GM10248 (cell line): ENCODE measurements at regions not wholly inside any gene's neighbourhood (a gene's known extent, or its start where the extent isn't known, plus 50 kb on each side); places are given as distances from the start of the nearest gene placed in this dataset.
"Not testable (repeated sequence)": the region's sequence is repeated elsewhere in the genome, so short reads cannot be mapped to it uniquely, and the experiment has no call there.

Experiments used
- CTCF ChIA-PET: fragments of 300-600 bp; sonication (Branson Sonifier 250); formaldehyde crosslinking; extraction: SDS; loops from one replicate; lab custom pipeline; 2021; ENCODE audit warnings: antibody characterized with exemption; lab: Yijun Ruan, JAX
- POLR2A ChIA-PET: fragments of 350-650 bp; sonication (Branson Sonifier 250); formaldehyde crosslinking; extraction: SDS; loops from one replicate; lab custom pipeline; 2020; ENCODE audit warnings: antibody characterized with exemption; lab: Yijun Ruan, JAX
- DNase-seq: peaks from one replicate; pipeline ENCODE4 v3.0.0; 2012; ENCODE audit errors: extremely low spot score
- TF ChIP-seq, protein P1 (sequence below): IDR thresholded peaks from 2 replicates; pipeline ENCODE4 v1.5.1; 2012; ENCODE audit warnings: mild to moderate bottlenecking, low read depth; ENCODE audit errors: extremely low read depth, missing control alignments, control extremely low read depth

DNA sequence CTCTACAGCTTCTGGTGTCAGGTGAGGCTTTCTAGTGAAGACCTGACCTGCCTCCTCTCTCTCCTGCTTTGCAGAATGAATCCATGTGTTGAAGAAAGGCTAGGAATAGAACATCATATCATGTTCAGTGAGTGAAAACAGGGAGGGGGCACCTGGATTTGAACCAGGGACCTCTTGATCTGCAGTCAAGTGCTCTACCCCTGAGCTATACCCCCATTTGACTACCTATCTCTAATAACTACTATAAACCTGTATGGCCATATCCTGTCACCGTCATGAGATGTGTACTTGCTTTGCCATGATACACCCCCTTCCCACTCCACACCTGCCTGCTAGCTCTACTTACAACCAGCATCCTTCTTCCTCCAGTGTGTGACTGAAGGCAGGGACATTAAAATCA, 91.3 kb upstream of the ZNF746 start:
- DNase-seq, result no peak
- TF ChIP-seq, protein P1, sequence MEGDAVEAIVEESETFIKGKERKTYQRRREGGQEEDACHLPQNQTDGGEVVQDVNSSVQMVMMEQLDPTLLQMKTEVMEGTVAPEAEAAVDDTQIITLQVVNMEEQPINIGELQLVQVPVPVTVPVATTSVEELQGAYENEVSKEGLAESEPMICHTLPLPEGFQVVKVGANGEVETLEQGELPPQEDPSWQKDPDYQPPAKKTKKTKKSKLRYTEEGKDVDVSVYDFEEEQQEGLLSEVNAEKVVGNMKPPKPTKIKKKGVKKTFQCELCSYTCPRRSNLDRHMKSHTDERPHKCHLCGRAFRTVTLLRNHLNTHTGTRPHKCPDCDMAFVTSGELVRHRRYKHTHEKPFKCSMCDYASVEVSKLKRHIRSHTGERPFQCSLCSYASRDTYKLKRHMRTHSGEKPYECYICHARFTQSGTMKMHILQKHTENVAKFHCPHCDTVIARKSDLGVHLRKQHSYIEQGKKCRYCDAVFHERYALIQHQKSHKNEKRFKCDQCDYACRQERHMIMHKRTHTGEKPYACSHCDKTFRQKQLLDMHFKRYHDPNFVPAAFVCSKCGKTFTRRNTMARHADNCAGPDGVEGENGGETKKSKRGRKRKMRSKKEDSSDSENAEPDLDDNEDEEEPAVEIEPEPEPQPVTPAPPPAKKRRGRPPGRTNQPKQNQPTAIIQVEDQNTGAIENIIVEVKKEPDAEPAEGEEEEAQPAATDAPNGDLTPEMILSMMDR, result no peak
- ChIA-PET POLR2A (no interaction called here), CTCF (interaction anchor here (2.9 kb wide), 1 partner anchor 10 kb away, joined by 13 read pairs; no protein-coding TSS in a partner anchor)

DNA sequence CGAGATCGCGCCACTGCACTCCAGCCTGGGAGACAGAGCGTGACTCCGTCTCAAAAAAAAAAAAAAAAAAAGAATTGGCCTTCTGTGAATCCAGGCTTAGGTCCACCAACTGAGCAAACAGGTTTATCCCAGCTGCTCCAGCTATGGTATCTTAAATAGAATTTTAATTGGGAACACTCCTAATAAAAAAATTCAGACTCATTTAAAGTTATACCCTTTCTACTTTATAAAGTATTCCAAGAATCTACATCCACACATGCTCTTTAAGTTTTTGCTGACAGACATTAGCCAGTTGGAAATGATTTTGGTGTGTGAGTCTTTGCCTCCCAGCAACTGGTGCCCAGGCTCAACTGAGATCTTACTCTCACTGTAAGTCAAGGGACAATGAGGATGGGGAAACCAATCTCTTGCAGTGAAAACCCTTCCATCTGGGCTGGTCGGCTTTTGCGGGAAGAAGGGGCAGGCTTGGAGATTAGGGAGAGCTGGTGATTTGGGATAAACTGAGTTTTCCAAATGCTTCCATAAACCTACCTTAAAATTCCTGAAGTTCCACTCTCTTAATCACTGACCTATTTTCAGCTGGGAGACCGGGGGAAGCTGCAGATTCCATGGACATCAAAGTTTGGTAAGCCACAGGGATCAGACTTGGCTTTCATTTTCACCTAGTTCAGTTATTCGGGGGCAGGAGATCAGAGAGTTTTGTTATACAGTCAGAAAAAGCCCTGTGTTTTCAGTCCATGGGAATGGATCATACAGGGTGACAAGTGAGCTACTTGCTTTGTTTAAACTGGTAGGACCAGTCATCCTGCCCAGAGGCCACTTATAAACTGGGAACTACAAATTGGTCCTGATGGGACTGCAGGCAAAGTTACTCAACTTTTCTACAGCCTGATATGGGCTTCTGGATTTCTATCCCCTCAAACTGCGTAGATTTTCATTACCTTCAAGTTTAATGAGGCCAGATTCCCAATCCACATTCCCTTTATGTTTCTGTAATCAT, 89.3 kb upstream of the ZNF746 start:
- POLR2A ChIA-PET, result interaction anchor here (0.6 kb wide), 1 partner anchor 354 kb away, joined by 4 read pairs; no protein-coding TSS in a partner anchor
- CTCF ChIA-PET, result interaction anchor here (0.7 to 2.9 kb wide), 5 partner anchors 9 to 75 kb away, joined by 3 to 13 read pairs (median 3); no protein-coding TSS in a partner anchor
- TF ChIP-seq, protein P1, result no peak
- no peak for DNase-seq

DNA sequence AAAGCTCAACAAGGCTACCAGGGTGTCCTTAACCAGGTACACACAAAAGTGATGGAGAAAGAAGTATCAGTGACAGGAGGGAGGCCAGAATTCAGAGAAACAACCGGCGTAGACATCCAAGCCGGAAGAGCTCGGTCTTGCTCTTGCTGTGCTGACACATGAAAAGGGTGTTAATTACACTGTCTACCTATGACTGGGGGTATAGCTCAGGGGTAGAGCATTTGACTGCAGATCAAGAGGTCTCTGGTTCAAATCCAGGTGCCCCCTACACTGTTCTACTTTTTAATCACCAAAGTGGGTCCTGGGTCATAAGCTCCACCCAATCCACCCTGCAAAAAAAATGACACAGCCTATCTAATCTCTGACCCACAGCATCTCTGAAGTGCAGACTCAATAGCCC, 86.9 kb upstream of the ZNF746 start:
- TF ChIP-seq, protein P1, result no peak
- no peak for DNase-seq
- ChIA-PET POLR2A (no interaction called here), CTCF (interaction anchor here (0.8 to 2.5 kb wide), 2 partner anchors 14 to 275 kb away, joined by 3 to 8 read pairs; no protein-coding TSS in a partner anchor)

DNA sequence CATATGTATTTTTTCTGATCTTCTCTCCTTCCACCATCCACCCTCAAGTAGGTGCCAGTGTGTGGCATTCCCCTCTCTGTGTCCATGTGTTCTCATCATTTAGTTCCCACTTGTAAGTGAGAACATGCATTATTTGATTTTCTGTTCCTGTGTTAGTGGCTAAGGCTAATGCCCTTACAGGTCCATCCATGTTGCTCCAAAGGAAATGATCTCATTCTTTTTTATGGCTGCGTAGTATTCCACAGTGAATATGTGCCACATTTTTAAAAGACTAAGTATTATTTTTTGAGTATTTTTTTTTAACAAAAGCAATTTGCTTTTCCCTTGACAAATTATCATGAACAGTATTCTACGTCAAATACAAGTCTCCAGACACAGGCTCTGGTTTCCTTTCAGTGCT, 86.4 kb upstream of the ZNF746 start:
- CTCF ChIA-PET, result interaction anchor here (2.5 kb wide), 1 partner anchor 15 kb away, joined by 8 read pairs; no protein-coding TSS in a partner anchor
- no peak for DNase-seq
- TF ChIP-seq, protein P1, result no peak

DNA sequence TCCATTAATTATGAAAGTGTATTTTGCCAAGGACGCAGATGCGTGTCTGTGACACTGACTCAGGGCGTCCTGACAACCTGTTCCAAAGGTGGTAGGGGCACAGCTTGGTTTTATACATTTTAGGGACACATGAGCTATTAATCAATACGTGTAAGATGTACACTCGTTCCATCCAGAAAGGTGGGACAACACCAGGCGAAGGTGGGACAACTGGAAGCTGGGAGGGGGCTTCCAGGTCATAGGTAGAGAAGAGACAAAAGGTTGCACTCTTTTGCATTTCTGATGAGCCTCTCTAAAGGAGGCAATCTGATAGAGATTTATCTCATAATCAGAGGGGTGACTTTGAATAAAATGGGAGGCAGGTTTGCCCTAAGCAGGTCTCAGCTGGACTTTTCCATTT, 82.7 kb upstream of the ZNF746 start:
- ChIA-PET CTCF (interaction anchor here (0.7 kb wide), 1 partner anchor 13 kb away, joined by 3 read pairs; no protein-coding TSS in a partner anchor), POLR2A (no interaction called here)
- TF ChIP-seq, protein P1, result no peak
- DNase-seq, result no peak

More for the DNA sequence above, 86.4 kb upstream of the ZNF746 start:
- POLR2A ChIA-PET, result no interaction called here

DNA sequence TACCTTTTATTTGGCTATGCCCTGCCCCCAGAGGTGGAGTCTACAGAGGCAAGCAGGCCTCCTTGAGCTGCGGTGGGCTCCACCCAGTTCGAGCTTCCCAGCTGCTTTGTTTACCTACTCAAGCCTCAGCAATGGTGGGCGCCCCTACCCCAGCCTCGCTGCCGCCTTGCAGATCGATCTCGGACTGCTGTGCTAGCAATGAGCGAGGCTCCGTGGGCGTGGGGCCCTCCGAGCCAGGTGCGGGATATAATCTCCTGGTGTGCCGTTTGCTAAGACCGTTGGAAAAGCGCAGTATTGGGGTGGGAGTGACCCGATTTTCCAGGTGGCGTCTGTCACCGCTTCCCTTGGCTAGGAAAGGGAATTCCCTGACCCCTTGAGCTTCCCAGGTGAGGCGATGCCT, 81.8 kb upstream of the ZNF746 start:
- POLR2A ChIA-PET, DNase-seq: not testable (repeated sequence)
- CTCF ChIA-PET, result interaction anchor here (1.1 kb wide), 1 partner anchor 20 kb away, joined by 3 read pairs; no protein-coding TSS in a partner anchor

DNA sequence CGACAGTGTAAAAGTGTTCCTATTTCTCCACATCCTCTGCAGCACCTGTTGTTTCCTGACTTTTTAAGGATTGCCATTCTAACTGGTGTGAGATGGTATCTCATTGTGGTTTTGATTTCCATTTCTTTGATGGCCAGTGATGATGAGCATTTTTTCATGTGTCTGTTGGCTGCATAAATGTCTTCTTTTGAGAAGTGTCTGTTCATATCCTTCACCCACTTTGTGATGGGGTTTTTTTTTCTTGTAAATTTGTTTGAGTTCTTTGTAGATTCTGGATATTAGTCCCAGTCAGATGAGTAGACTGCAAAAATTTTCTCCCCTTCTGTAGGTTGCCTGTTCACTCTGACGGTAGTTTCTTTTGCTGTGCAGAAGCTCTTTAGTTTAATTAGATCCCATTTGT, 76.8 kb upstream of the ZNF746 start:
- DNase-seq, CTCF ChIA-PET, POLR2A ChIA-PET: not testable (repeated sequence)
